ENCODE measurements at regions not wholly inside any gene's neighbourhood (a gene's known extent, or its start where the extent isn't known, plus 50 kb on each side); places are given as distances from the start of the nearest gene placed in this dataset.
"Not testable (repeated sequence)": the region's sequence is repeated elsewhere in the genome, so short reads cannot be mapped to it uniquely, and the experiment has no call there.

- Histone ChIP-seq H3K27ac (ENCODE audit: low read length) (no peak overlapping the region), H3K27me3 (ENCODE audit: control insufficient read depth, insufficient read depth, low read length) (peaks cover 11% of the 10 kb centered on the region; the same call in 1 of the 2 replicates), H3K9me3 (ENCODE audit: control insufficient read depth, insufficient read depth, low read length) (no peaks in the 10 kb centered on the region), H3K36me3 (ENCODE audit: control insufficient read depth, insufficient read depth, low read length) (no peaks in the 10 kb centered on the region), H3K4me3 (ENCODE audit: low read length) (no peak overlapping the region), H3K4me1 (ENCODE audit: control insufficient read depth, insufficient read depth, low read length) (no peaks in the 10 kb centered on the region)
- no CpG with 5 or more reads among the region's 3 CpGs for WGBS (ENCODE audit: insufficient coverage, insufficient read length)
- DNase-seq (ENCODE audit: low read depth, low spot score) = no peak
These were observed 102.0 kb downstream of the HNMT start for GRCh38 chr2:138066139-138066806.

- Histone ChIP-seq H3K4me3 (ENCODE audit: low read length) (no peak overlapping the region), H3K27ac (ENCODE audit: low read length) (no peak overlapping the region), H3K9me3 (ENCODE audit: control insufficient read depth, insufficient read depth, low read length) (no peaks in the 10 kb centered on the region), H3K36me3 (ENCODE audit: control insufficient read depth, insufficient read depth, low read length) (no peaks in the 10 kb centered on the region), H3K27me3 (ENCODE audit: control insufficient read depth, insufficient read depth, low read length) (peaks cover 11% of the 10 kb centered on the region; the same call in 1 of the 2 replicates), H3K4me1 (ENCODE audit: control insufficient read depth, insufficient read depth, low read length) (no peaks in the 10 kb centered on the region)
- no peak for DNase-seq (ENCODE audit: low read depth, low spot score)
- WGBS (ENCODE audit: insufficient coverage, insufficient read length) = no CpG with 5 or more reads among the region's 1 CpG
These were observed 102.6 kb downstream of the HNMT start for GRCh38 chr2:138066841-138067240.

GRCh38 chr2:138068669-138069068 is 104.4 kb downstream of the HNMT start:
- WGBS (ENCODE audit: insufficient coverage, insufficient read length) = no CpG with 5 or more reads among the region's 2 CpGs
- not testable (repeated sequence) for DNase-seq (ENCODE audit: low read depth, low spot score); H3K27ac ChIP-seq (ENCODE audit: low read length); H3K9me3 ChIP-seq (ENCODE audit: control insufficient read depth, insufficient read depth, low read length); H3K4me1 ChIP-seq (ENCODE audit: control insufficient read depth, insufficient read depth, low read length); H3K36me3 ChIP-seq (ENCODE audit: control insufficient read depth, insufficient read depth, low read length); H3K4me3 ChIP-seq (ENCODE audit: low read length)
- H3K27me3 ChIP-seq (ENCODE audit: control insufficient read depth, insufficient read depth, low read length) = peaks cover 11% of the 10 kb centered on the region; the same call in 1 of the 2 replicates

GRCh38 chr2:138071042-138071719 is 106.9 kb downstream of the HNMT start:
- H3K36me3 ChIP-seq (ENCODE audit: control insufficient read depth, insufficient read depth, low read length); H3K27me3 ChIP-seq (ENCODE audit: control insufficient read depth, insufficient read depth, low read length); H3K4me1 ChIP-seq (ENCODE audit: control insufficient read depth, insufficient read depth, low read length); H3K4me3 ChIP-seq (ENCODE audit: low read length); DNase-seq (ENCODE audit: low read depth, low spot score); H3K27ac ChIP-seq (ENCODE audit: low read length); H3K9me3 ChIP-seq (ENCODE audit: control insufficient read depth, insufficient read depth, low read length): not testable (repeated sequence)
- WGBS (ENCODE audit: insufficient coverage, insufficient read length) = no CpG with 5 or more reads among the region's 7 CpGs

- no CpG with 5 or more reads among the region's 7 CpGs for WGBS (ENCODE audit: insufficient coverage, insufficient read length)
- no peaks in the 10 kb centered on the region for H3K4me1 ChIP-seq (ENCODE audit: control insufficient read depth, insufficient read depth, low read length)
- DNase-seq (ENCODE audit: low read depth, low spot score) = no peak
- H3K9me3 ChIP-seq (ENCODE audit: control insufficient read depth, insufficient read depth, low read length) = no peaks in the 10 kb centered on the region
- H3K4me3 ChIP-seq (ENCODE audit: low read length) = no peak overlapping the region
- no peaks in the 10 kb centered on the region for H3K36me3 ChIP-seq (ENCODE audit: control insufficient read depth, insufficient read depth, low read length)
- no peak overlapping the region for H3K27ac ChIP-seq (ENCODE audit: low read length)
- H3K27me3 ChIP-seq (ENCODE audit: control insufficient read depth, insufficient read depth, low read length) = peaks cover 9% of the 10 kb centered on the region; the same call in 1 of the 2 replicates
These were observed 107.7 kb downstream of the HNMT start for GRCh38 chr2:138071720-138072719.

DNA sequence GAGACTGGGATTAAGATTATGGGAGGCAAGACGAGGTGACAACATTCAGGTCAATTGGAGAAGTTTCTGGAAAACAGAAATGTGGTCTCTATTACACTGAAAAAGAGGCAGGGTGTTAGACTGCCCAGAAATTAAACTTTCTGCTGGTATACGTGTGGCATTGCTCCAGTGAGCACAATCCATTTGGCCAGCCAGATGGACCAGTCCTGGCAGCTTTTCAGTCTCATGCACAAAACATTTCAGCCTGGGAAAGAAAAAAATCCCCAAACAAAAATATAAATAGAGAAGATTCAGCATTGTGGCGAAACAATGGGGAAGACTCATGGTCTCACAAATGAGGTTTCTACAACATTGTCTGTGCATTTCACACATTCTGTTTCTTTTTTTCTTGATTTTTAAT is 113.9 kb downstream of the HNMT start:
- H3K27ac ChIP-seq (ENCODE audit: low read length) = no peak overlapping the region
- H3K9me3 ChIP-seq (ENCODE audit: control insufficient read depth, insufficient read depth, low read length) = no peaks in the 10 kb centered on the region
- DNase-seq (ENCODE audit: low read depth, low spot score) = no peak
- H3K4me1 ChIP-seq (ENCODE audit: control insufficient read depth, insufficient read depth, low read length) = no peaks in the 10 kb centered on the region
- H3K36me3 ChIP-seq (ENCODE audit: control insufficient read depth, insufficient read depth, low read length) = no peaks in the 10 kb centered on the region
- no peak overlapping the region for H3K4me3 ChIP-seq (ENCODE audit: low read length)
- H3K27me3 ChIP-seq (ENCODE audit: control insufficient read depth, insufficient read depth, low read length) = no peaks in the 10 kb centered on the region
- WGBS (ENCODE audit: insufficient coverage, insufficient read length) = no CpG with 5 or more reads among the region's 3 CpGs

DNA sequence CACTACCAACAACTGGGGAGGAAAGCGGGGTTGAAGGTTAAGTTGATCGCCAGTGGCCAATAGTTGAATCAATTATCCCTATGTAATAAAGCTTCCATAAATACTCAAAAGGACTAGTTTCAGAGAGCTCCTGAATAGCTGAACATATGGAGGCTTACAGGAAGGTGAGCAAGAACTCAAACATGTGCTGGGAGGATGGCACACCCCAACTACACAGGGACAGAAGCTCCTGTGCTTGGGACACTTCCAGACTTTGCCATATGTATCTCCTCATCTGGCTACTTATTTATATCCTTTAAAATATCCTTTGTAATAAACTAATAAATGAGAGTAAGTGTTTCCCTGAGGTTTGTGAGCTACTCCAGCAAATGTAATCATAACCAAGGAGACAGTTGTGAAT is 115.7 kb downstream of the HNMT start:
- Histone ChIP-seq H3K4me1 (ENCODE audit: control insufficient read depth, insufficient read depth, low read length) (no peaks in the 10 kb centered on the region), H3K9me3 (ENCODE audit: control insufficient read depth, insufficient read depth, low read length) (no peaks in the 10 kb centered on the region), H3K27ac (ENCODE audit: low read length) (no peak overlapping the region), H3K36me3 (ENCODE audit: control insufficient read depth, insufficient read depth, low read length) (no peaks in the 10 kb centered on the region), H3K27me3 (ENCODE audit: control insufficient read depth, insufficient read depth, low read length) (no peaks in the 10 kb centered on the region), H3K4me3 (ENCODE audit: low read length) (no peak overlapping the region)
- WGBS (ENCODE audit: insufficient coverage, insufficient read length) = no CpG with 5 or more reads among the region's 2 CpGs
- DNase-seq (ENCODE audit: low read depth, low spot score) = no peak

- no peak for DNase-seq (ENCODE audit: low read depth, low spot score)
- H3K36me3 ChIP-seq (ENCODE audit: control insufficient read depth, insufficient read depth, low read length) = no peaks in the 10 kb centered on the region
- H3K27ac ChIP-seq (ENCODE audit: low read length) = no peak overlapping the region
- no peaks in the 10 kb centered on the region for H3K9me3 ChIP-seq (ENCODE audit: control insufficient read depth, insufficient read depth, low read length)
- WGBS (ENCODE audit: insufficient coverage, insufficient read length) = no CpG with 5 or more reads among the region's 8 CpGs
- no peaks in the 10 kb centered on the region for H3K27me3 ChIP-seq (ENCODE audit: control insufficient read depth, insufficient read depth, low read length)
- no peaks in the 10 kb centered on the region for H3K4me1 ChIP-seq (ENCODE audit: control insufficient read depth, insufficient read depth, low read length)
- H3K4me3 ChIP-seq (ENCODE audit: low read length) = no peak overlapping the region
These were observed 117.2 kb downstream of the HNMT start for GRCh38 chr2:138081225-138082073.

DNA sequence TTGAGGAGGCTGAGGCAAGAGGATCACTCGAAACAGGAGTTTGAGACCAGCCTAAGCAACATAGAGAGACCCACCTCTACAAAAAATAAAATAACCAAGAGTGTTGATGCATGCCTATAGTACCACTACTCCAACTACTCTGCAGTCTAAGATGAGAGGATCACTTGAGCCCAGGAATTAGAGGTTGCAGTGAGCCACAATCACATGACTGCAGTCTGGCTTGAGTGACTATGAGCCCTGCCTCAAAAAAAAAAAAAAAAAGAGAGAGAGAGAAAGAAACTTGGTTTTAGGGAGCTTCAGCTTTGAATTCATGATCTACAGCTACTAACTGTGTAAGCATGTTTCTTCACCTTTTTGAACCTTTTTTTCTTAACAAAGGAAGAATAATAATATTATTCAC is 119.9 kb downstream of the HNMT start:
- DNase-seq (ENCODE audit: low read depth, low spot score) = no peak
- Histone ChIP-seq H3K4me1 (ENCODE audit: control insufficient read depth, insufficient read depth, low read length) (no peaks in the 10 kb centered on the region), H3K4me3 (ENCODE audit: low read length) (no peak overlapping the region), H3K27me3 (ENCODE audit: control insufficient read depth, insufficient read depth, low read length) (no peaks in the 10 kb centered on the region), H3K36me3 (ENCODE audit: control insufficient read depth, insufficient read depth, low read length) (no peaks in the 10 kb centered on the region), H3K9me3 (ENCODE audit: control insufficient read depth, insufficient read depth, low read length) (no peaks in the 10 kb centered on the region), H3K27ac (ENCODE audit: low read length) (no peak overlapping the region)
- no CpG with 5 or more reads among the region's 1 CpG for WGBS (ENCODE audit: insufficient coverage, insufficient read length)

DNA sequence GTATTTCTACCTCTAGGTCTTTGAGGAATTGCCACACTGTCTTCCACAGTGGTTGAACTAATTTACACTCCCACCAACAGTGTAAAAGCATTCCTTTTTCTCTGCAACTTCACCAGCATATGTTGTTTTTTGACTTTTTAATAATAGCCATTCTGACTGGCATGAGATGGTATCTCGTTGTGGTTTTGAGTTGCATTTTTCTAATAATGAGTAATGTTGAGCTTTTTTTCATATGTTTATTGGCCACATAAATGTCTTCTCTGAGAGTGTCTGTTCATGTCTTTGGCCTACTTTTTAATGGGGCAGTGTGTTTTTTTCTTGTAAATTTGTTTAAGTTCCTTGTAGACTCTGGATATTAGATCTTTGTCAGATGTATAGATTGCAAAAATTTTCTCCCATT is 121.2 kb downstream of the HNMT start:
- H3K4me1 ChIP-seq (ENCODE audit: control insufficient read depth, insufficient read depth, low read length); H3K9me3 ChIP-seq (ENCODE audit: control insufficient read depth, insufficient read depth, low read length); H3K4me3 ChIP-seq (ENCODE audit: low read length); H3K36me3 ChIP-seq (ENCODE audit: control insufficient read depth, insufficient read depth, low read length); H3K27ac ChIP-seq (ENCODE audit: low read length); DNase-seq (ENCODE audit: low read depth, low spot score); H3K27me3 ChIP-seq (ENCODE audit: control insufficient read depth, insufficient read depth, low read length): not testable (repeated sequence)
- WGBS (ENCODE audit: insufficient coverage, insufficient read length) = no CpG with 5 or more reads among the region's 1 CpG
